ENCODE measurements at regions not wholly inside any gene's neighbourhood (a gene's known extent, or its start where the extent isn't known, plus 50 kb on each side); places are given as distances from the start of the nearest gene placed in this dataset.

DNA sequence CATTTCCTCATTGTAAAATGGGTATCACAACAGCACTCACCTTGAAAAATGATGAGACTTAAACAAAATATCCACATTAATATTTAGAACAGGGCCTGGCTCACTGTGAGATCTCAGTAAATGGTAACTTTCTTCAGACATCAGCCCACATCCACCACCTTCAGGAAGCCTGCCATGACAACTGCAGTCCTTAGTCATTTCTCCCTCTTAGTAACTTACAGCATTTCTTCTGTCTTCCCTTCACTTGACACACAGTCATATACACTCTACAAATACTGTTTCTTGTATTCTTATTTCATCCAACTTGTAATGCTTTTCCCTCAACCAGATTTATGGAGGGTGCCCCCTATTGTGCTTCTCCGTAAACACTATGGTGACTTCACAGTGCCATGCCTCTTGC is 263.0 kb downstream of the ZNF516 start:
- Histone ChIP-seq H3K9me3 (ENCODE audit: control insufficient read depth in 2 of 3, insufficient read depth in 1 of 3, low read length in 3 of 3) (no peaks in the 10 kb centered on the region), H3K27ac (ENCODE audit: low read depth in 2 of 2, low read length in 2 of 2) (no peak overlapping the region), H3K4me3 (ENCODE audit: low read length in 3 of 3) (no peak overlapping the region), H3K36me3 (ENCODE audit: control insufficient read depth in 2 of 3, insufficient read depth in 3 of 3, low read length in 3 of 3) (no peaks in the 10 kb centered on the region), H3K9ac (ENCODE audit: low read length in 3 of 3) (no peak overlapping the region), H3K4me1 (ENCODE audit: control insufficient read depth in 2 of 3, insufficient read depth in 2 of 3, low read depth in 1 of 3, low read length in 3 of 3) (no peaks in the 10 kb centered on the region), H3K27me3 (ENCODE audit: control insufficient read depth, insufficient read depth, low read length) (no peaks in the 10 kb centered on the region)
- TF ChIP-seq, protein P1, sequence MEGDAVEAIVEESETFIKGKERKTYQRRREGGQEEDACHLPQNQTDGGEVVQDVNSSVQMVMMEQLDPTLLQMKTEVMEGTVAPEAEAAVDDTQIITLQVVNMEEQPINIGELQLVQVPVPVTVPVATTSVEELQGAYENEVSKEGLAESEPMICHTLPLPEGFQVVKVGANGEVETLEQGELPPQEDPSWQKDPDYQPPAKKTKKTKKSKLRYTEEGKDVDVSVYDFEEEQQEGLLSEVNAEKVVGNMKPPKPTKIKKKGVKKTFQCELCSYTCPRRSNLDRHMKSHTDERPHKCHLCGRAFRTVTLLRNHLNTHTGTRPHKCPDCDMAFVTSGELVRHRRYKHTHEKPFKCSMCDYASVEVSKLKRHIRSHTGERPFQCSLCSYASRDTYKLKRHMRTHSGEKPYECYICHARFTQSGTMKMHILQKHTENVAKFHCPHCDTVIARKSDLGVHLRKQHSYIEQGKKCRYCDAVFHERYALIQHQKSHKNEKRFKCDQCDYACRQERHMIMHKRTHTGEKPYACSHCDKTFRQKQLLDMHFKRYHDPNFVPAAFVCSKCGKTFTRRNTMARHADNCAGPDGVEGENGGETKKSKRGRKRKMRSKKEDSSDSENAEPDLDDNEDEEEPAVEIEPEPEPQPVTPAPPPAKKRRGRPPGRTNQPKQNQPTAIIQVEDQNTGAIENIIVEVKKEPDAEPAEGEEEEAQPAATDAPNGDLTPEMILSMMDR (IDR thresholded peaks at IDR 0.05; ENCODE audit: borderline replicate concordance, extremely low read depth, insufficient read depth) = no peak
- DNase-seq (no peak), FAIRE-seq (no peak)
- intact Hi-C loops (cut with DNase I) = no loop called here

- no peak overlapping the region for H3K4me3 ChIP-seq (ENCODE audit: low read length in 3 of 3)
- H3K4me1 ChIP-seq (ENCODE audit: control insufficient read depth in 2 of 3, insufficient read depth in 2 of 3, low read depth in 1 of 3, low read length in 3 of 3) = no peaks in the 10 kb centered on the region
- H3K36me3 ChIP-seq (ENCODE audit: control insufficient read depth in 2 of 3, insufficient read depth in 3 of 3, low read length in 3 of 3) = no peaks in the 10 kb centered on the region
- no peak overlapping the region for H3K27ac ChIP-seq (ENCODE audit: low read depth in 2 of 2, low read length in 2 of 2)
- H3K9me3 ChIP-seq (ENCODE audit: control insufficient read depth in 2 of 3, insufficient read depth in 1 of 3, low read length in 3 of 3) = no peaks in the 10 kb centered on the region
- TF ChIP-seq, protein P1 (IDR thresholded peaks at IDR 0.05; ENCODE audit: borderline replicate concordance, extremely low read depth, insufficient read depth) = no peak
- intact Hi-C loops (cut with DNase I) = no loop called here
- DNase-seq (no peak), FAIRE-seq (no peak)
- H3K9ac ChIP-seq (ENCODE audit: low read length in 3 of 3) = no peak overlapping the region
- H3K27me3 ChIP-seq (ENCODE audit: control insufficient read depth, insufficient read depth, low read length) = no peaks in the 10 kb centered on the region
Measured at GRCh38 chr18:76231402-76231801, 263.6 kb downstream of the ZNF516 start.

DNA sequence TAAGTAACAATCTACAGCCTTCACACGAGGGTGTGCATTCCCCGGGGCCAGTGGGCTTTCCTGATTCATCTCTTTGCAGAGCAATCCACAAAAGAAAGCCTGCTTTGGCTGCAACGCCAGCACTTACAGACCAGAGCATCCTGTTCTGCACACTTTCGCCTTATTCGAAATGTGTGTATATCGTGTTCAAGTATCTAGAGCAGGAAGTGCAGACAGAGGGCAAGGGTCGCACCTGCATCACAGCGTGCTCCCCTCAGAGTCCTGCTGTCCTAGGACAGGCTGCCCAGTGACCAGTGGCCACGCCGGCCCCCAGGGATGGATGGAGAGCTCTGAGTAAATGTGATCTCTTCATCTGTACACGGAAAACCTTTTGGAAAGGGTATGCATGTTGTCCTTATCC is 264.3 kb downstream of the ZNF516 start:
- no peak overlapping the region for H3K4me3 ChIP-seq (ENCODE audit: low read length in 3 of 3)
- intact Hi-C loops (cut with DNase I) = no loop called here
- H3K9ac ChIP-seq (ENCODE audit: low read length in 3 of 3) = no peak overlapping the region
- FAIRE-seq (no peak), DNase-seq (no peak)
- no peaks in the 10 kb centered on the region for H3K4me1 ChIP-seq (ENCODE audit: control insufficient read depth in 2 of 3, insufficient read depth in 2 of 3, low read depth in 1 of 3, low read length in 3 of 3)
- H3K9me3 ChIP-seq (ENCODE audit: control insufficient read depth in 2 of 3, insufficient read depth in 1 of 3, low read length in 3 of 3) = no peaks in the 10 kb centered on the region
- TF ChIP-seq, protein P1 (IDR thresholded peaks at IDR 0.05; ENCODE audit: borderline replicate concordance, extremely low read depth, insufficient read depth) = no peak
- no peak overlapping the region for H3K27ac ChIP-seq (ENCODE audit: low read depth in 2 of 2, low read length in 2 of 2)
- H3K27me3 ChIP-seq (ENCODE audit: control insufficient read depth, insufficient read depth, low read length) = no peaks in the 10 kb centered on the region
- H3K36me3 ChIP-seq (ENCODE audit: control insufficient read depth in 2 of 3, insufficient read depth in 3 of 3, low read length in 3 of 3) = no peaks in the 10 kb centered on the region

- no peak for DNase-seq
- no peaks in the 10 kb centered on the region for H3K4me1 ChIP-seq (ENCODE audit: control insufficient read depth in 2 of 3, insufficient read depth in 2 of 3, low read depth in 1 of 3, low read length in 3 of 3)
- H3K27ac ChIP-seq (ENCODE audit: low read depth in 2 of 2, low read length in 2 of 2) = no peak overlapping the region
- TF ChIP-seq, protein P1 (IDR thresholded peaks at IDR 0.05; ENCODE audit: borderline replicate concordance, extremely low read depth, insufficient read depth) = no peak
- no peak overlapping the region for H3K4me3 ChIP-seq (ENCODE audit: low read length in 3 of 3)
- peaks cover 0 to 3% (median 0%) of the 10 kb centered on the region in 3 donors for H3K9me3 ChIP-seq (ENCODE audit: control insufficient read depth in 2 of 3, insufficient read depth in 1 of 3, low read length in 3 of 3)
- no peaks in the 10 kb centered on the region for H3K27me3 ChIP-seq (ENCODE audit: control insufficient read depth, insufficient read depth, low read length)
- FAIRE-seq = no peak
- intact Hi-C loops (cut with DNase I) = no loop called here
- H3K36me3 ChIP-seq (ENCODE audit: control insufficient read depth in 2 of 3, insufficient read depth in 3 of 3, low read length in 3 of 3) = no peaks in the 10 kb centered on the region
- H3K9ac ChIP-seq (ENCODE audit: low read length in 3 of 3) = no peak overlapping the region
Measured at GRCh38 chr18:76228716-76229115, 266.3 kb downstream of the ZNF516 start.

Data from kidney (tissue), 13 donors.